GM18907 (cell line): ENCODE measurements at regions not wholly inside any gene's neighbourhood (a gene's known extent, or its start where the extent isn't known, plus 50 kb on each side); places are given as distances from the start of the nearest gene placed in this dataset.
"Not testable (repeated sequence)": the region's sequence is repeated elsewhere in the genome, so short reads cannot be mapped to it uniquely, and the experiment has no call there.

Experiments used
- ATAC-seq: cut with Tn5 transposase; IDR thresholded peaks from one replicate; pipeline ENCODE4 v1.9.1; 2021; ENCODE audit warnings: mild to moderate bottlenecking, moderate library complexity; ENCODE audit not compliant: unreplicated experiment

DNA sequence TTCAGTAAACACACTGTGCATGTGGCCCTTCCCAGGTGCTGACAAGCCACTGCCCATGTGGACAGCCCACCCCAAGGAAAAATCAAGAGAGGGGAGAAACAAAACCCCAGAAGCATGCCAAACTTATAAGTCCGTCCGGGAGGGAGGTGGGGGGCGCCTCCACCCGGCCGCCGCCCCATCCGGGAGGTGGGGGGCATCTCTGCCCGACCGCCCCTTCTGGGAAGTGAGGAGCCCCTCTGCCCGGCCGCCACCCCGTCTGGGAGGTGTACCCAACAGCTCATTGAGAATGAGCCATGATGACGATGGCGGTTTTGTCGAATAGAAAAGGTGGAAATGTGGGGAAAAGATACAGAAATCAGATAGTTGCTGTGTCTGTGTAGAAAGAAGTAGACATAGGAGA lies 53.8 kb upstream of the C2CD4B start:
- ATAC-seq = no peak

DNA sequence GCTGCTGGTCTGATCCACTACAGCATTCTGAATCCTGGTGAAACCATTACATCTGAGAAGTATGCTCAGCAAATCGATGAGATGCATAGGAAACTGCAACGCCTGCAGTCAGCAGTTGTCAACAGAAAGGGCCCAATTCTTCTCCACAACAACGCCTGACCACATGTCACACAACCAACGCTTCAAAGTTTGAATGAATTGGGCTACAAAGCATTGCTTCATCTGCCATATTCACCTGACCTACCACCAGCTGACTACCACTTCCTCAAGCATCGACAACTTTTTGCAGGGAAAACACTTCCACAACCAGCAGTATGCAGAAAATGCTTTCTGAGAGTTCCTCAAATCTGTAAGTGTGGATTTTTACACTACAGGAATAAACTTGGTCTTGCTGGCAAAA lies 54.7 kb upstream of the C2CD4B start:
- no peak for ATAC-seq

GRCh38 chr15:62223020-62223419 lies 57.9 kb upstream of the C2CD4B start:
- no peak for ATAC-seq

DNA sequence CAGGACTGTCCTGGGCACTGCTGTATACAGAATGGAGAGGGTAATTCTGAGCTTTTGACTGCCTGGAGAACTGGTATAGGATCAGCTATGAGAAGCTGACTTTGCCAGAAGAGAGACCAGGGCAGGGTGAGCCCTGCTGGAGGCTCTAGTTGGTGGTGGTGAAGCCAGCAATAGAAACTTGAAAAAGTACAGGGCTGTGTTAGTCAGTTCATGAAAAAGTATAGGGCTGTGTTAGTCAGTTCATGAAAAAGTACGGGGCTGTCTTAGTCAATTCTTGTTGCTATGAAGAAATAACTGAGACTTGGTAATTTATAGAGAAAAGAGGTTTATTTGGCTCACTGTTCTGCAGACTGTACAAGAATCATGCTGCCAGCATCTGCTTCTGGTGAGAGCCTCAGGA lies 63.5 kb upstream of the C2CD4B start:
- no peak for ATAC-seq

DNA sequence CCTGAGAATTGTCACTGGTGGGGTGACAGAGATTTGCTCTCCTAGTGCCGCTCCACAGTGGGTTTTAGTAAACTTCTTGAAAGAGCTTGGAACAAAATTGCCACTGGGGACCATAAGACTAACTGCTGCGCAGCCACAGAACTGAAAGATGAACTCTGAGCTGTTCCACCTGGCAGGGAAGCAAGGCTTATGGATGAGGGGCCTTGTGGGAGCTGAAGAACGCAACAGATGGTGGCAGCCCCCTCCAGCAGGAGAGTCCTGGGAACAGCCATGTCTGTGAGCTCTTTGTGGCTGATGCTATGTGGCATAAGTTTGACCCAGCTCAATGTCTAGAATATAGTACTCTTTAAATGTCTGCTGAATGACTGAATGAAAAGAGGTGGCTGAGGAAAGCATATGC lies 66.8 kb upstream of the C2CD4B start:
- ATAC-seq = no peak

DNA sequence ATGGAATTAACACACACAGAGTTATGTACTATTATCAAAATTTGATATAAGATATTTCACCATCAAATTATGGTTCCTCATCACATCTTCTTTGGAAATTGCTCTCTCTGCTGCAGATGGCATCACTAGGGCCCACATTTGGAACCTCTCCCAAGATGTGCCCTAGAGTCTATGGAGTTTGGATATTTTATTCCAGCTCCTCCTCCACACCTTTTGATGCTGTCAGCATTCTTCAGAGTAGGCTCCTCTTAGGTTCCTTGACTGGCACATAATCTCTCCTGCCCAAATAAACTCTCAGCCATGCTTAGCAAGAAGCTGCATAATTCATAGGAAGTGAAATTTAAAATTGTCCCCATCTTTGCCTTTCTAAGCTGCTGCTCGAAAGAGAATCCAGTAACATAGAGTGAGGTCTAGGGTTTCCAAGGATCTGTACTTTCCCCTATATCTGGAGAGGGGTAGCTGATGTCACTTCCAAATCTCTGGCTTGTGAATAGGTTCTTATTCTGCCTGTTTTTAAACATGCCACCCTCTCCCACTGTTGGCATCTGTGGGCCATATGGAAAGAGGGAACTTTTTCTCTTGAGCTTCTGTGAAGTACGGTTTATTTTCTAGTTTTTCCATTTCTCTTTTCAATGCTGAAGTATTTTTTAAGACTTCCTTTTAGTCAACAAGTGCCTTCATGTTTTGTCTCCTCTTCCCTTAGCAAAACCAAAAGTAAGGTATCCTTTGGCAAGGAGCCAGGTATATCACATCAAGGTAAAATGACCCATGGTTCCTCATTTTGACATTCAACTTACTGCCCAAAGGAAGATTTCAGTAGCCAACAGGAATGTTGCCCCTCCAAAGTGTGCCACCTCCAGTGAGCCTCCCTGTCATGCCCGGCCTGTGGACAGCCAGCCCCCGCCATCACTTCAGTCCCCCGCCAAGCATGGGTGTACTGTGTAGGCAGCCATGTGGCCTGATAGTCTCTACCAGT lies 75.3 kb upstream of the C2CD4B start:
- no peak for ATAC-seq

- ATAC-seq = no peak
Measured at GRCh38 chr15:62241135-62241770, 76.2 kb upstream of the C2CD4B start.

DNA sequence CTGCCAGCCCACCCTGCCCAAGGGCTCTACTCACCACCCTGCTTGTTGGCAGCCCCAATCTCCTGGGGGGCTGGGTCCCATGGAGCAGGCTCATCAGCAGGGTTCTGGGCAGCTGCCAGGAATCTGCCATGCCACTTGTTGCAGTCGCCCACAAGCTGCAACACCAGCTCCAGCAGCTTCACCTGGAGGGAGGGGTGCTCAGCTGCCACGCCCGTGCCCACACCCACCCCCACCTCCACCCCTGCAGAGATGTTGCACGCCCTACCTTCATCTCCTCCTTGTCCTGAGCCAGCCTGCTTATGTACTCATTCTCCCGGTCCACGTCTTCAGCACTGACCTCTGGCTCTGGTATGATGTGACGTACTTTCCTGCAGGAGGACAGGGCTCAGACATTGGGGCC lies 77.9 kb upstream of the C2CD4B start:
- ATAC-seq = no peak

DNA sequence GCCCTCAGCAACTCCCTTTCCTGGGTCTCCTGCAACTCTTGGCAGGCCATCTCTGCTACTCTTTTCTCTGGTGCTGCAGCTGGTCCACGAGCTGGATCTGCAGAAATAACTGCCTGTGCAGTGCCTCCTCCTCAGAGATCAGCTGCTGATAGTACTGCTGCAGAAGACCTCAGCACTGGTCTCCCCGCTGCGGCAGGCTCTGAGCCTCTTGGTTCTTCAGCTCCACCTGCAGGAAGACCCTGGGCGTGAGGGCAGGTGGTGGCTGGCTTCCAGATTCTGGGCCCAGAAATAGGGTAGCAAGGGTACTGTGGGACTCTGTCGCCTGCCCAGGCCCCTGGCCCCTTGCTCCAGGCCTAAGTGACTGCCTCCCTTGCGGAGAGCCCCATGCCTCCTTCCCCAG lies 79.7 kb upstream of the C2CD4B start:
- no peak for ATAC-seq

GRCh38 chr15:62248277-62248984 lies 83.3 kb upstream of the C2CD4B start:
- no peak for ATAC-seq

DNA sequence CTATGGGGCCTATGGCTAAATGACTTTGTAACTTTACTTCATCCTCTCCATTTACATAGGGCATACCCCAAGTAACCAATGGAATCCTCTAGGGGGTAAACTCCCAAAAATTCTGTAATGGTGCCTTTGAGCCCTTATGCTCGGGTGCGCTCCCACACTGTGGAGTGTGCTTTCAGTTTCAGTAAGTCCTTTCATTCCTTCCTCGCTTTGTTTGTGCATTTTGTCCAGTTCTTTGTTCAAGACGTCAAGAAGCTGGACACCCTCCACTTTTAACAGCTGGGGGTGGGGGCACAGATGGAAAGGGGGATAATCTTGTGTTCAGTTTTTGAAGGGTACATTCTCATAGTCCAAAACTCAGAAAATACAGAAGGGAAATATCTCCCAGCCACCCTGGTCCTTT lies 84.4 kb upstream of the C2CD4B start:
- no peak for ATAC-seq

DNA sequence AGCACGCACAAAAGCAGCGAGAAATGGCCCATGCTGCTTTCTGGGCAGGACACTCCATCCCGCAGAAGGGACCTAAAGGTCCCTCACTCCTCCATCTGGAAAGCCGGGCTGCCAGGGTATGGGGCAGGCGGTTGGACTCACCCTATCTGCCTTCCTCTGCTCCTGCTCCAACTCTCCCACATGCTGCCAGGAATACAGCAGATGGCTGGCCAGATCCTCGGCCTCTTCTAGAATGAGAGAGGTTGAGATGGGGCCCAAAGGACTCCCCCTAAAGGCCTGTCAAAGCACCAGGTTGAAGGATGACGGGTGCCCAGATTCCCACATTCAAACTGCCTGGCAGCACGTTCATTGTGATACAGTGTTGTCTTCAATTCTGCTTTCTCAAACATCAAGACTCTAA lies 85.1 kb upstream of the C2CD4B start:
- ATAC-seq = no peak

GRCh38 chr15:62250978-62251377 lies 85.9 kb upstream of the C2CD4B start:
- no peak for ATAC-seq

DNA sequence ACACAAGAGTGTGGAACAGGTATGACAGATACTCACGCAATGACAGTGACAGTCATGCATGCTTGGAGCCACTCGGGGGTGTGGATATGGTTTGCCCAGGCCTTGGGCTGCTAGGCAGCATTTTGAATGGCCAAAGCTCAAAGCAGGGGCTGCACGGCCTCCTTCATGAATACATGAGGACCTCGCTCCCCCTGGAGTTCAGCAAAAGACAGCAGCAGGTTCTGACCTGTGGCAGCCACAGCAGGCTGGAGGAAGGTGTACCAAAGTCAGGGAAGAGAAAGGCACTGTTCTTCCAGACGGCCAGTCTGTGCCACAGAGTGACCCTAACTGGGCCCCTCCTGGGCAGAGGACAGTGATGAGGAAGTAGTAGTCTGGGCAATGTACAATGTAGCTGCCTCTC lies 88.2 kb upstream of the C2CD4B start:
- ATAC-seq = no peak

DNA sequence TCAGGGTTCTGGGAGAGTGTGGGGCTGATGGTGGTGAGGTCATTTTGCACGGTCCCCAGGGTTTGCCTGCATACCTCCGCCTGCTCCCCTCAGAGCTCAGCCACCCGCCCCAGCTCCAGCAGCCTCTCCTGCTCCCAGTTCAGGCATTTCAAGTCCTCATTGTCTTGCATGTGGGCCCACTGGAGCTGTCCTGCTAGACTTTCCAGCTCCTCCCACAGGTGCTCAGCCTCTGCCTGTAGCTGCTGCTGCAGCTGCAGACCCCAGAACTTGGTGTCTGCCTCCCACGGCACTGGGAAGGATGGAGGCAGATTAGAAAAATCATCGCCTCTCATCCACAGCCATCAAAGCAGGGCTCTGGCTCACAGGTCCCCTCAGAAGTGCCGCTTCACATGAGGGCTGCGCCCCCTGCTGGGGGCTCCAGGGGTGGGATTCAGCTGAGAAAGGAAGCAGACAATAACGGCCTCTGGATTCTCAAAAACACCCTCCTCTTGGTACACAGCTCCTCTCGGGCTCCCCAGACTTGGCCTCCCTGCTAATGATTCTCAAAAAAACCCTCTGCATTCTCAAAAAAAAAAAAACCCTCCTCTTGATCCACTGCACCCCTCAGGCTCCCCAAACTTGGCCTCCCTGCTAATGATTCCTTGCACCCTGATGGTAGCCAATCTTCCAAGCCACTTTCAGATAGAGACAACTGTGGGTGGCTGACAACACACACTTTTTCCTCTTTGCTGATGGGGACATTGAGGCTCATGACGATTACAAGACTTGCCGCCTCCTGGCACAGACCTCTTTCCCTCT lies 89.3 kb upstream of the C2CD4B start:
- ATAC-seq = no peak

DNA sequence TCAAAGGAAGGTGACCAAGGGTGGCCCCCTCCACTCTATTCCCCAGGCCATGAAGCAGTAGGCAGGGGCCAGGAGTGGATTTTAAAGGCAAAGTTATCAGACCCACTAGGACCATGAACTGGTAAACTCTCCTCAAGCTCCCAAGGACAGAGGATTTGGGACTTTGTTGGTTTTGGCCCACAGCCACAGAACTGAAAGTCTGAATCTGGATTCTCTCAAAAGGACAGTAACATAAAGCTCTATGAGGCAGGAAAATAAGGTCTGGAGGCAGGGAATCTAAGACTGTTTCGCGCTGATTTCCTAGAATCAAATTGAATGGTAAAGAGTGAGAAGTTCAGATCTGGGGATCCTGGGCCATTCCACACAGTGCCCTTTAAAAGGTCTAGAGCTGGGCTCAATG lies 91.3 kb upstream of the C2CD4B start:
- not testable (repeated sequence) for ATAC-seq

GRCh38 chr15:62257996-62258521 lies 93.0 kb upstream of the C2CD4B start:
- ATAC-seq = no peak

DNA sequence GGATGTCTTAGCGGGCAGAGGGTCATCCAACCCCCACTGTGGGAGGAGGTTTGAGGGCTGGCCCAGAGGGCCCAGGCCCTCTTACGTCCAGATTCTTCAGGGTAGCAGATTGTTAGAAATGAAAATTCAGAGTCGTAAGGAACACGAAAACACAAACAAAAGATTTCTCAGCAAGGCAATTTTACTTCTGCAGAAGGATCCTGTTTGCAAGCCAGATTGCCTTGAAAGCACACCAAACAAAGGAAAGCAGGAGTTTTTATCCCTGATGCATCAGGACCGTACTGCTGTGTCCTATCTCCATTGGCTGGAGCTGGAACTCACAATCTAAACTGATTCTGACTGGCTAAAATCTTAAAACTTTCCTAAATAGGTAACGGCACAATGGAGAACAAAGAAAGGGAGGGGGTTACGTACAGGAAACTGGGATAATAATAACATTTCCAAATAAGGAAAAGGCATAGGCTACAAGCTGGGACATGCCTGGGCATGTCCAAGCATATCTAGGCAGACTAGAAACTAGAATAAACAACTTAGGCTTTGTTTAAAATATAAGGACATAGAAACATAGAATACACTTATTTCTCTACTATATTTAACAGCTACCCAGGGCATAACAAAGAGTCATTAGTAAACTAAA lies 97.3 kb upstream of the C2CD4B start:
- no peak for ATAC-seq

DNA sequence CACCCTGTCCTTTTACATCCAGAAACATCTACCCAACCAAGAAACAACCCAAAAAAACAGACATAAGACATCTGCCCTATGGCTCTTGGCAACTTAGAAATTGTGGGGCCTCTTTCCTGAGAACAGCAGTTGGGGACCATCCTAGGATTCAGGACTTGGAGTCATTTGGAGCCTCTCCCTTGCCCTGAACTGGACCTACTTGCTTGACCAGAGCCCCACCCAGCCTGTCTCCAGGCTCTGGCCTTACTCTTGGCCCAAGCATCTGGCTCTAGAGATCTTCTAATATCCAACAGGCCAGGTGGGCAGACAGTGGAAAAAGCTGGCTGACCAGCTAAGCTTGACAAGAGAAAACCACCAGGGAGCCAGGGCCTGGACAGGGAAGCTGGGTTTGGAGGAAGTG lies 99.1 kb upstream of the C2CD4B start:
- ATAC-seq = no peak

- no peak for ATAC-seq
Measured at GRCh38 chr15:62269504-62269903, 104.4 kb upstream of the C2CD4B start.
